PFSK-1 (cell line): ENCODE measurements at regions not wholly inside any gene's neighbourhood (a gene's known extent, or its start where the extent isn't known, plus 50 kb on each side); places are given as distances from the start of the nearest gene placed in this dataset.

ENCODE experiments used
- POLR2AphosphoS5 ChIP-seq: IDR thresholded peaks from 2 replicates; pipeline ENCODE4 v1.6.1; 2012; ENCODE audit warnings: low read depth, mild to moderate bottlenecking, control low read depth, low read length, moderate library complexity
- REST ChIP-seq, 2 experiments: IDR thresholded peaks; 2 replicates each; pipeline versions ENCODE4 v1.6.1 to v1.8.0; 2011 to 2012; ENCODE audit warnings: low read depth in 2 of 2, low read length in 2 of 2, control low read depth in 1 of 2, inconsistent platforms in 1 of 2, mild to moderate bottlenecking in 1 of 2, moderate library complexity in 1 of 2; ENCODE audit not compliant: insufficient read depth in 1 of 2
- SIN3A ChIP-seq: IDR thresholded peaks from 2 replicates; pipeline ENCODE4 v1.6.1; 2012; ENCODE audit warnings: mild to moderate bottlenecking, low read length, moderate library complexity, borderline replicate concordance; ENCODE audit not compliant: insufficient read depth

- TF ChIP-seq POLR2AphosphoS5: no peak
- TF ChIP-seq SIN3A: no peak
- TF ChIP-seq REST (IDR thresholded peaks at IDR 0.05; ENCODE audit: insufficient read depth in 1 of 2, low read depth in 2 of 2, low read length in 2 of 2): no peak
Observed at GRCh38 chr12:42763682-42764081, 174.1 kb upstream of the PRICKLE1 start.
